ENCODE measurements at regions not wholly inside any gene's neighbourhood (a gene's known extent, or its start where the extent isn't known, plus 50 kb on each side); places are given as distances from the start of the nearest gene placed in this dataset.

GRCh38 chr11:123330948-123331347 is 99.1 kb upstream of the GRAMD1B start:
- no peak overlapping the region for H3K4me3 Mint-ChIP-seq (ENCODE audit: low read depth)
- H3K27me3 Mint-ChIP-seq: peaks cover 7% of the 10 kb centered on the region
- no peak overlapping the region for H3K27ac Mint-ChIP-seq
- no peak for TF ChIP-seq CTCF (IDR thresholded peaks at IDR 0.05; ENCODE audit: unreplicated experiment)
- H3K36me3 Mint-ChIP-seq (ENCODE audit: insufficient read depth): no peaks in the 10 kb centered on the region
- peaks cover 2% of the 10 kb centered on the region for H3K9me3 Mint-ChIP-seq (ENCODE audit: low read depth)
- no peak for DNase-seq (ENCODE audit: low spot score, unreplicated experiment)
- H3K4me1 Mint-ChIP-seq (ENCODE audit: low read depth): peaks cover 14% of the 10 kb centered on the region

GRCh38 chr11:123330471-123330870 is 99.6 kb upstream of the GRAMD1B start:
- TF ChIP-seq CTCF (IDR thresholded peaks at IDR 0.05; ENCODE audit: unreplicated experiment): no peak
- H3K27ac Mint-ChIP-seq: no peak overlapping the region
- DNase-seq (ENCODE audit: low spot score, unreplicated experiment): no peak
- H3K4me3 Mint-ChIP-seq (ENCODE audit: low read depth): no peak overlapping the region
- H3K9me3 Mint-ChIP-seq (ENCODE audit: low read depth): peaks cover under 1% of the 10 kb centered on the region
- H3K4me1 Mint-ChIP-seq (ENCODE audit: low read depth): peaks cover 14% of the 10 kb centered on the region
- H3K27me3 Mint-ChIP-seq: peaks cover 7% of the 10 kb centered on the region
- no peaks in the 10 kb centered on the region for H3K36me3 Mint-ChIP-seq (ENCODE audit: insufficient read depth)

GRCh38 chr11:123330071-123330470 is 100.0 kb upstream of the GRAMD1B start:
- DNase-seq (ENCODE audit: low spot score, unreplicated experiment): no peak
- Mint-ChIP-seq H3K27ac (no peak overlapping the region), H3K4me3 (ENCODE audit: low read depth) (no peak overlapping the region), H3K4me1 (ENCODE audit: low read depth) (peaks cover 14% of the 10 kb centered on the region), H3K36me3 (ENCODE audit: insufficient read depth) (no peaks in the 10 kb centered on the region), H3K27me3 (peaks cover 7% of the 10 kb centered on the region), H3K9me3 (ENCODE audit: low read depth) (no peaks in the 10 kb centered on the region)
- no peak for TF ChIP-seq CTCF (IDR thresholded peaks at IDR 0.05; ENCODE audit: unreplicated experiment)

GRCh38 chr11:123328281-123328867 is 101.7 kb upstream of the GRAMD1B start:
- Mint-ChIP-seq H3K4me1 (ENCODE audit: low read depth) (peaks cover 14% of the 10 kb centered on the region), H3K4me3 (ENCODE audit: low read depth) (no peak overlapping the region), H3K27ac (no peak overlapping the region), H3K36me3 (ENCODE audit: insufficient read depth) (no peaks in the 10 kb centered on the region), H3K27me3 (peaks cover 7% of the 10 kb centered on the region), H3K9me3 (ENCODE audit: low read depth) (no peaks in the 10 kb centered on the region)
- TF ChIP-seq CTCF (IDR thresholded peaks at IDR 0.05; ENCODE audit: unreplicated experiment): no peak
- no peak for DNase-seq (ENCODE audit: low spot score, unreplicated experiment)

- no peak overlapping the region for H3K27ac Mint-ChIP-seq
- H3K27me3 Mint-ChIP-seq: peaks cover 15% of the 10 kb centered on the region
- H3K4me1 Mint-ChIP-seq (ENCODE audit: low read depth): peaks cover 11% of the 10 kb centered on the region
- DNase-seq (ENCODE audit: low spot score, unreplicated experiment): no peak
- H3K36me3 Mint-ChIP-seq (ENCODE audit: insufficient read depth): no peaks in the 10 kb centered on the region
- H3K4me3 Mint-ChIP-seq (ENCODE audit: low read depth): no peak overlapping the region
- no peaks in the 10 kb centered on the region for H3K9me3 Mint-ChIP-seq (ENCODE audit: low read depth)
- no peak for TF ChIP-seq CTCF (IDR thresholded peaks at IDR 0.05; ENCODE audit: unreplicated experiment)
Observed at GRCh38 chr11:123325533-123325932, 104.5 kb upstream of the GRAMD1B start.
